Fibroblast of mammary gland (primary cell): ENCODE measurements at regions not wholly inside any gene's neighbourhood (a gene's known extent, or its start where the extent isn't known, plus 50 kb on each side); places are given as distances from the start of the nearest gene placed in this dataset.

Experiments used
- DNase-seq: peaks from one replicate; pipeline ENCODE4 v3.0.0-alpha.2; 2010; ENCODE audit warnings: low read depth
- H3K4me3 ChIP-seq: 2 replicates; pipeline ENCODE4 v1.5.1; 2011; ENCODE audit warnings: low read depth, mild to moderate bottlenecking, low read length, moderate library complexity; ENCODE audit not compliant: control insufficient read depth
- TF ChIP-seq, protein P1 (sequence below): conservative IDR thresholded peaks from 2 replicates; pipeline ENCODE4 v1.5.1; 2011; ENCODE audit warnings: low read depth, low read length, inconsistent platforms; ENCODE audit not compliant: control insufficient read depth, insufficient read depth

GRCh38 chr5:104218200-104218599 lies 655.6 kb upstream of the NUDT12 start:
- TF ChIP-seq, protein P1, sequence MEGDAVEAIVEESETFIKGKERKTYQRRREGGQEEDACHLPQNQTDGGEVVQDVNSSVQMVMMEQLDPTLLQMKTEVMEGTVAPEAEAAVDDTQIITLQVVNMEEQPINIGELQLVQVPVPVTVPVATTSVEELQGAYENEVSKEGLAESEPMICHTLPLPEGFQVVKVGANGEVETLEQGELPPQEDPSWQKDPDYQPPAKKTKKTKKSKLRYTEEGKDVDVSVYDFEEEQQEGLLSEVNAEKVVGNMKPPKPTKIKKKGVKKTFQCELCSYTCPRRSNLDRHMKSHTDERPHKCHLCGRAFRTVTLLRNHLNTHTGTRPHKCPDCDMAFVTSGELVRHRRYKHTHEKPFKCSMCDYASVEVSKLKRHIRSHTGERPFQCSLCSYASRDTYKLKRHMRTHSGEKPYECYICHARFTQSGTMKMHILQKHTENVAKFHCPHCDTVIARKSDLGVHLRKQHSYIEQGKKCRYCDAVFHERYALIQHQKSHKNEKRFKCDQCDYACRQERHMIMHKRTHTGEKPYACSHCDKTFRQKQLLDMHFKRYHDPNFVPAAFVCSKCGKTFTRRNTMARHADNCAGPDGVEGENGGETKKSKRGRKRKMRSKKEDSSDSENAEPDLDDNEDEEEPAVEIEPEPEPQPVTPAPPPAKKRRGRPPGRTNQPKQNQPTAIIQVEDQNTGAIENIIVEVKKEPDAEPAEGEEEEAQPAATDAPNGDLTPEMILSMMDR = no peak
- no peak for DNase-seq
- H3K4me3 ChIP-seq = no peak overlapping the region

GRCh38 chr5:104213216-104213615 lies 650.6 kb upstream of the NUDT12 start:
- no peak overlapping the region for H3K4me3 ChIP-seq
- TF ChIP-seq, protein P1 = no peak
- DNase-seq = no peak

DNA sequence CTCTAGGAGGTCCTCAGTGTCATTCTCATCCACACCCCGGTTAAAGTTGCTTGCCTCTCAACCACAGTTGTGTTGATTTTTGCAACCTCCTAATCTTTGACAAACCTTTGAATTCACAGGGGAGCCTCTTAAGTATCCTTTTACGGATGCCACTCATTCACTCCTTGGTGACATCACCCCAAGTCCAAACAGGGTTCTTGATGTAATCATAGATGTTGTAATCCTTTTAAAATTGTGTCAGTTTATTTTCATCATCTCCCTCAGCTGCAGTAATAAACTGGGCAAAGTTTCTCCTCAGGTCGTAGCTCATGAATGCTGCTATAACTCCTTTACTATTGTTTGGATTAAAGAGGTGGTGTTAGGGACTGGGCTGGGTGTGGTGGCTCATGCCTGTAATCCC lies 637.2 kb upstream of the NUDT12 start:
- TF ChIP-seq, protein P1 = no peak
- DNase-seq = peak; percentile 2
- H3K4me3 ChIP-seq = no peak overlapping the region

- TF ChIP-seq, protein P1 = no peak
- H3K4me3 ChIP-seq = no peak overlapping the region
- DNase-seq = no peak
These were observed 635.6 kb upstream of the NUDT12 start for GRCh38 chr5:104198156-104198555.

- DNase-seq = peak; percentile 37
- no peak overlapping the region for H3K4me3 ChIP-seq
- TF ChIP-seq, protein P1 = no peak
These were observed 627.3 kb upstream of the NUDT12 start for GRCh38 chr5:104189909-104190308.

DNA sequence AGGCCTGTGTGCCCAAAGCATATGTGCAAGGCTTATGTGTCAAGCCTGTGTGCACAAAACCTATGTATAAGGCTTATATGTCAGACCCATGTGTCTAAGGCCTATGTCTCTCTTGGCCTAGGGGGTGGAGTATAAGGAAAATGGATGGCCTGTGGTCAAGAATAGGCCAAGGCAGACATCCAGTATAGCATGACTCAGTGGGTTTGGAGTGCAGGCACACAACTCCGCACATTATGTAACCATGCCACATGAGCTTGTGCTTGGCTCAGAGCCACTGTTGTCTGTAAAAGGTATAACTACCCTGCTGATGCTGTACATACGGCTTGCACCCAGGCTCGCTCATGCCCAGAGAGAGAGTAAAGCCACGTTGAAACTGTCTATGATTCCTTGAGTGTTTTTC lies 626.4 kb upstream of the NUDT12 start:
- TF ChIP-seq, protein P1 = no peak
- H3K4me3 ChIP-seq = no peak overlapping the region
- peak; percentile 62 for DNase-seq

- DNase-seq = no peak
- TF ChIP-seq, protein P1 = no peak
- H3K4me3 ChIP-seq = no peak overlapping the region
These were observed 625.1 kb upstream of the NUDT12 start for GRCh38 chr5:104187656-104188055.
